Smooth muscle cell (in vitro differentiated cells): ENCODE measurements at regions not wholly inside any gene's neighbourhood (a gene's known extent, or its start where the extent isn't known, plus 50 kb on each side); places are given as distances from the start of the nearest gene placed in this dataset.
A peak's percentile ranks its signal among the peaks of the same experiment; 100 is the strongest.
"Not testable (repeated sequence)": the region's sequence is repeated elsewhere in the genome, so short reads cannot be mapped to it uniquely, and the experiment has no call there.

ENCODE experiments used
- DNase-seq: peaks from one replicate; lab custom pipeline; 2025; ENCODE audit not compliant: unreplicated experiment; lab: John Stamatoyannopoulos, UW
- H2AFZ ChIP-seq: fragments of 200-600 bp; sonication (generic); 2 replicates; pipeline ENCODE4 v1.6.0; 2016; ENCODE audit warnings: antibody characterized with exemption, low read depth, mild to moderate bottlenecking
- H3F3A ChIP-seq: fragments of 200-600 bp; sonication (generic); 2 replicates; pipeline ENCODE4 v1.6.0; 2017; ENCODE audit warnings: antibody characterized with exemption, low read depth
- H3K27ac ChIP-seq: fragments of 200-600 bp; sonication (generic); 2 replicates; pipeline ENCODE4 v1.5.1; 2016; ENCODE audit warnings: low read depth, mild to moderate bottlenecking
- H3K27me3 ChIP-seq: fragments of 200-600 bp; sonication (generic); 2 replicates; pipeline ENCODE4 v1.6.1; 2016; ENCODE audit warnings: low read depth, mild to moderate bottlenecking
- H3K36me3 ChIP-seq: fragments of 200-600 bp; sonication (generic); 2 replicates; pipeline ENCODE4 v1.5.1; 2016; ENCODE audit warnings: low read depth
- H3K4me1 ChIP-seq: fragments of 200-600 bp; sonication (generic); 2 replicates; pipeline ENCODE4 v1.5.1; 2016; ENCODE audit warnings: low read depth
- H3K4me2 ChIP-seq: fragments of 200-600 bp; sonication (generic); 2 replicates; pipeline ENCODE4 v1.6.0; 2016; ENCODE audit warnings: mild to moderate bottlenecking
- H3K4me3 ChIP-seq: fragments of 200-600 bp; sonication (generic); 2 replicates; pipeline ENCODE4 v1.5.1; 2016; ENCODE audit warnings: mild to moderate bottlenecking
- H3K79me2 ChIP-seq: fragments of 200-600 bp; sonication (generic); 2 replicates; pipeline ENCODE4 v1.6.0; 2016; ENCODE audit warnings: low read depth, mild to moderate bottlenecking
- H3K9ac ChIP-seq: fragments of 200-600 bp; sonication (generic); 2 replicates; pipeline ENCODE4 v1.6.0; 2016; ENCODE audit warnings: low read depth
- H3K9me3 ChIP-seq: fragments of 200-600 bp; sonication (generic); replicated peaks from 2 replicates; pipeline ENCODE4 v1.5.1; 2016; ENCODE audit warnings: low read depth
- H4K20me1 ChIP-seq: fragments of 200-600 bp; sonication (generic); 2 replicates; pipeline ENCODE4 v1.6.0; 2016; ENCODE audit warnings: low read depth
- WGBS: methylation state at CpG from one replicate; pipeline ENCODE4 v1.1.7; 2016; ENCODE audit warnings: low lambda C conversion rate; 5-methylcytosine and 5-hydroxymethylcytosine counted together
- TF ChIP-seq, protein P1 (sequence below): fragments of 200-600 bp; sonication (generic); IDR thresholded peaks from 2 replicates; pipeline ENCODE4 v1.5.1; 2017; ENCODE audit warnings: borderline replicate concordance, mild to moderate bottlenecking, antibody characterized with exemption; ENCODE audit not compliant: insufficient read depth, poor library complexity, severe bottlenecking

DNA sequence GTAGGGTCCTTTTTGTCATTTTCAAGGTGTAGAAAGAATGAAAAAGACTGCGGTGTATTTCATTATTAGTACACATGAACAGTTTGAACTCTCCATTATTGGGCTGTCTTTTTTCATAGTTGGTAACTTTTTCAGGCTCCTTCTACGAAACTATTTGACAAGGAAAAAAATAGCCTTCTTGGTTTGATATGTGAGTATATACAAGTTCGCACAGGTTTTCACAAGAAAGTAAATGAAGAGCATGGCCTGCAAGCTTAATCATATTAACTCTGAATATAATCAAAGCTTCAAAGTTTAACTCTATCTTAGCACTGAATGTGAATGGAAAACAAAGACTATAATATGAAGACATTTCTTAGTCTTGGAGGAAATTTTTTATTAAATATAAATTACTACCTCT lies 290.0 kb upstream of the ADGRL2 start:
- H3K79me2 ChIP-seq = no peaks in the 10 kb centered on the region
- DNase-seq = no peak
- no peaks in the 10 kb centered on the region for H3K36me3 ChIP-seq
- peaks cover 52% of the 10 kb centered on the region for H3K4me1 ChIP-seq
- H3K4me3 ChIP-seq = no peak overlapping the region
- TF ChIP-seq, protein P1, sequence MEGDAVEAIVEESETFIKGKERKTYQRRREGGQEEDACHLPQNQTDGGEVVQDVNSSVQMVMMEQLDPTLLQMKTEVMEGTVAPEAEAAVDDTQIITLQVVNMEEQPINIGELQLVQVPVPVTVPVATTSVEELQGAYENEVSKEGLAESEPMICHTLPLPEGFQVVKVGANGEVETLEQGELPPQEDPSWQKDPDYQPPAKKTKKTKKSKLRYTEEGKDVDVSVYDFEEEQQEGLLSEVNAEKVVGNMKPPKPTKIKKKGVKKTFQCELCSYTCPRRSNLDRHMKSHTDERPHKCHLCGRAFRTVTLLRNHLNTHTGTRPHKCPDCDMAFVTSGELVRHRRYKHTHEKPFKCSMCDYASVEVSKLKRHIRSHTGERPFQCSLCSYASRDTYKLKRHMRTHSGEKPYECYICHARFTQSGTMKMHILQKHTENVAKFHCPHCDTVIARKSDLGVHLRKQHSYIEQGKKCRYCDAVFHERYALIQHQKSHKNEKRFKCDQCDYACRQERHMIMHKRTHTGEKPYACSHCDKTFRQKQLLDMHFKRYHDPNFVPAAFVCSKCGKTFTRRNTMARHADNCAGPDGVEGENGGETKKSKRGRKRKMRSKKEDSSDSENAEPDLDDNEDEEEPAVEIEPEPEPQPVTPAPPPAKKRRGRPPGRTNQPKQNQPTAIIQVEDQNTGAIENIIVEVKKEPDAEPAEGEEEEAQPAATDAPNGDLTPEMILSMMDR = no peak
- no peaks in the 10 kb centered on the region for H3F3A ChIP-seq
- no peak overlapping the region for H3K9ac ChIP-seq
- no peak overlapping the region for H3K27ac ChIP-seq
- H2AFZ ChIP-seq = no peak overlapping the region
- H4K20me1 ChIP-seq = no peaks in the 10 kb centered on the region
- no peaks in the 10 kb centered on the region for H3K27me3 ChIP-seq
- 94% methylated on average over 3 of the region's 3 CpGs for WGBS
- H3K9me3 ChIP-seq = no peaks in the 10 kb centered on the region
- H3K4me2 ChIP-seq = no peak overlapping the region

DNA sequence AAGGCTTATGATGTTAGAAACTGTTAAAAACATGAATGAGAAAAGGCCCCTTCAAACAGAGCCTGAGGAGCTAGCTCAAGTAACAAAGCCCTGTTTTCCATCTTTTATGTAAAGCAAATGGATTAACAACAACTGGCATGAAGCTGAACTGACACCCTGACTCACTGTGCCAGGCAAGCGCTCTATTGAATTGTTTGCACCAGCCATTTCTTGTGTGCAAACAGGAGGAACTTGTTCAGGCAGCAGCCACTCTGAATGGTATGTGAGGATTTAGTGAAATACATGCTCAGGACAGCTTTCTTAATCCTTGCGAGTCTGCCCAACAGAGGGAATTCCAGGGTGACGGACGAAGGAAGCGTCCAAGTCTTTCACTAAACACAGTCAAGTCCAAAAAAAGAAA lies 291.1 kb upstream of the ADGRL2 start:
- no peak for DNase-seq

DNA sequence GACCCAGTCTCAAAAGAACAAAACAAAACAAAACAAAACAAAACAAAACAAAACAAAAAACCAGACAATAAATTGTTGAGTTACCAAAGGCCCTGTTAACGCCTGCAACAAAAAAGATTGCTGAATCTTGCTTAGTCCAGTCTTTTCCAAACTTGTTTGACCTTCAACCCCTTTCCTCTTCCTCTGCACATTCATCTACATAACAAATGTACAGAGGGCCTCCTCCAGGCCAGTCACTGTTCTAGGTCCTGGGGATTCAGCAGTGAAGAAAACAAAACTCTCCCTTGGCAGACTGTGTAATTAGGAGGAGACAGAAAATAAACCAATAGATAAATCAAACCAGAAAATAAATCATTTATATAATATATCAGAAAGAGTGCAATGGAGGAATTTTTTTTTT lies 294.0 kb upstream of the ADGRL2 start:
- Histone ChIP-seq H3K9me3 (no peaks in the 10 kb centered on the region), H3K4me1 (peaks cover 19% of the 10 kb centered on the region), H3K27ac (no peak overlapping the region), H4K20me1 (no peaks in the 10 kb centered on the region), H3F3A (no peaks in the 10 kb centered on the region), H3K4me2 (no peak overlapping the region), H3K4me3 (no peak overlapping the region), H3K36me3 (no peaks in the 10 kb centered on the region), H3K79me2 (no peaks in the 10 kb centered on the region), H2AFZ (no peak overlapping the region), H3K9ac (no peak overlapping the region), H3K27me3 (no peaks in the 10 kb centered on the region)
- WGBS = 86% methylated on average over 1 of the region's 1 CpG
- no peak for DNase-seq
- TF ChIP-seq, protein P1 = no peak

More for the DNA sequence above, 291.1 kb upstream of the ADGRL2 start:
- Histone ChIP-seq H3K27ac (peak overlapping the region; percentile 13), H4K20me1 (no peaks in the 10 kb centered on the region), H3F3A (no peaks in the 10 kb centered on the region), H3K4me2 (peak overlapping the region; percentile 63), H3K9me3 (no peaks in the 10 kb centered on the region), H3K4me1 (peaks cover 46% of the 10 kb centered on the region), H3K79me2 (no peaks in the 10 kb centered on the region), H3K9ac (no peak overlapping the region), H3K4me3 (no peak overlapping the region), H3K27me3 (no peaks in the 10 kb centered on the region), H2AFZ (peak overlapping the region; percentile 51), H3K36me3 (no peaks in the 10 kb centered on the region)
- 15% methylated on average over 5 of the region's 5 CpGs for WGBS
- TF ChIP-seq, protein P1 = no peak

DNA sequence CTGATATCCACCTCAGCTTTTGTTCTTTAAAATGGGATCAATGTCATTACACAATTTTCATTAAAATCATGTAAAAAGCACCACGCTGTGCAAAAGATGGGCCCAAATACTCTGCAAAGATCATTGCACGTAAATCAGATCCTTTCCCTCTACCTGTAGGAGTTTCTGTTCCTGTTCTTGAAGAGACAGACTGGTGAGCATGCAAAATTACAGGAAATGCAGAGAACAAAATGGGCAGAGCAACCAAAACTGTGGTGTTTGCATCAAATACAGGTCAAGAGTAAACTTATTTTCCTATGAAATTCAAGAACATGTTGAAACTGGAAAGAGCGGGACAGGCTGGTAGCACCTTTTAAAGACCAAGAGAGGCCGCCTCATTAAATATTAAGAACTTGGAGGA lies 294.9 kb upstream of the ADGRL2 start:
- H3F3A ChIP-seq = no peaks in the 10 kb centered on the region
- H3K79me2 ChIP-seq = no peaks in the 10 kb centered on the region
- H3K4me2 ChIP-seq = no peak overlapping the region
- H3K27ac ChIP-seq = no peak overlapping the region
- H4K20me1 ChIP-seq = no peaks in the 10 kb centered on the region
- H3K4me3 ChIP-seq = no peak overlapping the region
- H3K9ac ChIP-seq = no peak overlapping the region
- H3K9me3 ChIP-seq = no peaks in the 10 kb centered on the region
- H3K27me3 ChIP-seq = no peaks in the 10 kb centered on the region
- DNase-seq = no peak
- 95% methylated on average over 4 of the region's 4 CpGs for WGBS
- no peaks in the 10 kb centered on the region for H3K36me3 ChIP-seq
- H2AFZ ChIP-seq = no peak overlapping the region
- peaks cover 14% of the 10 kb centered on the region for H3K4me1 ChIP-seq
- TF ChIP-seq, protein P1 = no peak

DNA sequence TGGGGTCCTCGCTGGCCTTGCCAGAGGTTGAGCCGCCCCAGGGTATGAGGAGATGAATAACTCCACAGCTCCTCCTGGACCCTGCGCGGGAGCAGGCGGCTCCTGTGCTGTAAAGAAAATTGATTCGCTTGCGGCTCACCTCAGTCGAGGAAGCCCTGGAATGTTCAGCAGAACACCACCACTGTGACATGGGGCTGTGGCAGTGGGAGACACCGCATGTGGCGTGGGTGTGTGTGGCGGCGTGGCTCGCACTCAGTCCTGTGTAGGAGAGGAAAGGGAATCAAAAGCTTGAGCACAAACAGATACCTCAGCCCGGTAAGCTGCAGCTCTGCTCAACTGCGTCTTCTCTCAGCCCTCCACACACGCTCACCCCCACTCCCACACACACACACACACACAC lies 295.9 kb upstream of the ADGRL2 start:
- WGBS = 98% methylated on average over 14 of the region's 16 CpGs
- not testable (repeated sequence) for H2AFZ ChIP-seq, H3K79me2 ChIP-seq, H3K9me3 ChIP-seq, DNase-seq, H3K9ac ChIP-seq, H3K4me2 ChIP-seq, H3K27ac ChIP-seq, H3K36me3 ChIP-seq, H3K4me3 ChIP-seq, H3K4me1 ChIP-seq, H3K27me3 ChIP-seq, H4K20me1 ChIP-seq, H3F3A ChIP-seq

DNA sequence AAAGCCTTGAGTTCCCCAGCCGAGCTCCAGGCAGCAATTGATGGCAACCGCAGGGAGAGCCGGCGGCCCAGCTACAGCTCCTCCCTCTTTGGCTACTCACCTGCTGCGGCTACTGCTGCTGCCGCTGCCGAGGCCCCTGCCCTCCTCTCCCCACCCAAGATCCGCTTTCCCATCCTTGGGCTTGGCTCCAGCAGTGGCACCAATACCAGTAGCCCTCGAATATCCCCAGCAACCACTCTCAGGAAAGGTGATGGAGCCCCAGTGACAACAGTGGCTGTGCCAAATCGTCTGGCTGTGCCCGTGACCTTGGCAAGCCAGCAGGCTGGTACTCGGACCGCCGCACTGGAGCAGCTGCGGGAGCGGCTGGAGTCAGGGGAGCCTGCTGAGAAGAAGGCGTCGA lies 298.0 kb upstream of the ADGRL2 start:
- WGBS = 95% methylated on average over 11 of the region's 18 CpGs
- H3K79me2 ChIP-seq, H3K27ac ChIP-seq, H3K9ac ChIP-seq, H3K36me3 ChIP-seq, H3K27me3 ChIP-seq, H2AFZ ChIP-seq, H3K9me3 ChIP-seq, H3F3A ChIP-seq, DNase-seq, H4K20me1 ChIP-seq, H3K4me2 ChIP-seq, H3K4me3 ChIP-seq, H3K4me1 ChIP-seq: not testable (repeated sequence)
